GM23338 (cell line): ENCODE measurements at regions not wholly inside any gene's neighbourhood (a gene's known extent, or its start where the extent isn't known, plus 50 kb on each side); places are given as distances from the start of the nearest gene placed in this dataset.

Experiments used
- ATAC-seq: fragments of 200-7000 bp; cut with Tn5 transposase; 3 replicates; pipeline ENCODE4 v1.9.1; 2020
- DNase-seq: peaks from one replicate; pipeline ENCODE4 v3.0.0-alpha.2; 2015; ENCODE audit warnings: low spot score
- H2AFZ ChIP-seq: fragments of 200-600 bp; sonication (generic); 2 replicates; pipeline ENCODE4 v1.8.0; 2016; ENCODE audit warnings: antibody characterized with exemption, mild to moderate bottlenecking, moderate library complexity
- H3F3A ChIP-seq: fragments of 200-600 bp; sonication (generic); replicated peaks from 2 replicates; pipeline ENCODE4 v1.8.0; 2017; ENCODE audit warnings: antibody characterized with exemption, mixed run types, low read depth
- H3K27ac ChIP-seq: fragments of 200-600 bp; sonication (generic); 2 replicates; pipeline ENCODE4 v1.6.1; 2016; ENCODE audit warnings: low read depth
- H3K27me3 ChIP-seq: fragments of 200-600 bp; sonication (generic); 2 replicates; pipeline ENCODE4 v1.8.0; 2016; ENCODE audit warnings: mild to moderate bottlenecking, mixed run types, moderate library complexity; ENCODE audit not compliant: insufficient read depth
- H3K36me3 ChIP-seq: fragments of 200-600 bp; sonication (generic); 2 replicates; pipeline ENCODE4 v1.8.0; 2016; ENCODE audit warnings: mild to moderate bottlenecking; ENCODE audit not compliant: insufficient read depth
- H3K4me1 ChIP-seq: fragments of 200-600 bp; sonication (generic); 2 replicates; pipeline ENCODE4 v1.8.0; 2016; ENCODE audit warnings: mild to moderate bottlenecking, moderate library complexity; ENCODE audit not compliant: insufficient read depth
- H3K4me2 ChIP-seq: fragments of 200-600 bp; sonication (generic); 2 replicates; pipeline ENCODE4 v1.7.1; 2017; ENCODE audit warnings: mixed run types
- H3K4me3 ChIP-seq: fragments of 200-600 bp; sonication (generic); 2 replicates; pipeline ENCODE4 v1.6.1; 2016; ENCODE audit warnings: mixed run types
- H3K79me2 ChIP-seq: fragments of 200-600 bp; sonication (generic); replicated peaks from 2 replicates; pipeline ENCODE4 v1.8.0; 2017; ENCODE audit warnings: mild to moderate bottlenecking; ENCODE audit not compliant: insufficient read depth
- H3K9me2 ChIP-seq: fragments of 200-600 bp; sonication (generic); 2 replicates; pipeline ENCODE4 v1.8.0; 2017; ENCODE audit not compliant: insufficient read depth
- H4K20me1 ChIP-seq: fragments of 200-600 bp; sonication (generic); replicated peaks from 2 replicates; pipeline ENCODE4 v1.8.0; 2017; ENCODE audit warnings: mild to moderate bottlenecking; ENCODE audit not compliant: insufficient read depth
- H3K27ac Mint-ChIP-seq: 2 replicates; pipeline ENCODE4 v1.8.0; 2020; ENCODE audit warnings: inconsistent platforms, mild to moderate bottlenecking, moderate library complexity, mixed read lengths
- H3K27me3 Mint-ChIP-seq: 3 replicates; pipeline ENCODE4 v1.8.0; 2022; ENCODE audit warnings: low read depth, mild to moderate bottlenecking, moderate library complexity, mixed read lengths, inconsistent platforms; ENCODE audit not compliant: insufficient read depth, poor library complexity
- H3K36me3 Mint-ChIP-seq: 3 replicates; pipeline ENCODE4 v1.8.0; 2021; ENCODE audit warnings: low read depth, mild to moderate bottlenecking, inconsistent platforms, moderate library complexity, mixed read lengths
- H3K4me1 Mint-ChIP-seq: 3 replicates; pipeline ENCODE4 v1.8.0; 2020; ENCODE audit warnings: mild to moderate bottlenecking, inconsistent platforms, mixed read lengths
- H3K4me3 Mint-ChIP-seq: 3 replicates; pipeline ENCODE4 v1.8.0; 2021; ENCODE audit warnings: moderate library complexity, mild to moderate bottlenecking, inconsistent platforms, mixed read lengths
- H3K9me3 Mint-ChIP-seq: 3 replicates; pipeline ENCODE4 v1.8.0; 2020; ENCODE audit warnings: moderate library complexity, mild to moderate bottlenecking, inconsistent platforms, mixed read lengths
- CREB1 ChIP-seq: fragments of 250-450 bp; sonication (Bioruptor Pico); IDR thresholded peaks from 2 replicates; pipeline ENCODE4 v1.5.0; 2020; ENCODE audit warnings: low read depth, mild to moderate bottlenecking, moderate library complexity
- EZH2 ChIP-seq: fragments of 200-600 bp; sonication (generic); IDR thresholded peaks from one replicate; pipeline ENCODE4 v1.8.0; 2017; ENCODE audit warnings: antibody characterized with exemption, mild to moderate bottlenecking, low read depth; ENCODE audit not compliant: unreplicated experiment
- NANOG ChIP-seq: IDR thresholded peaks from 2 replicates; pipeline ENCODE4 v1.6.1; 2016; ENCODE audit warnings: antibody characterized with exemption, borderline replicate concordance
- TF ChIP-seq, protein P1 (sequence below): fragments of 250-450 bp; sonication (Bioruptor Pico); IDR thresholded peaks from 2 replicates; pipeline ENCODE4 v1.5.0; 2020; ENCODE audit warnings: mild to moderate bottlenecking, moderate library complexity
- TF ChIP-seq, protein P2 (sequence below): IDR thresholded peaks from 2 replicates; pipeline ENCODE4 v1.6.1; 2016; ENCODE audit warnings: antibody characterized with exemption
- TF ChIP-seq, protein P3 (sequence below): IDR thresholded peaks from one replicate; pipeline ENCODE4 v1.6.1; 2018; ENCODE audit warnings: antibody characterized with exemption; ENCODE audit not compliant: unreplicated experiment

DNA sequence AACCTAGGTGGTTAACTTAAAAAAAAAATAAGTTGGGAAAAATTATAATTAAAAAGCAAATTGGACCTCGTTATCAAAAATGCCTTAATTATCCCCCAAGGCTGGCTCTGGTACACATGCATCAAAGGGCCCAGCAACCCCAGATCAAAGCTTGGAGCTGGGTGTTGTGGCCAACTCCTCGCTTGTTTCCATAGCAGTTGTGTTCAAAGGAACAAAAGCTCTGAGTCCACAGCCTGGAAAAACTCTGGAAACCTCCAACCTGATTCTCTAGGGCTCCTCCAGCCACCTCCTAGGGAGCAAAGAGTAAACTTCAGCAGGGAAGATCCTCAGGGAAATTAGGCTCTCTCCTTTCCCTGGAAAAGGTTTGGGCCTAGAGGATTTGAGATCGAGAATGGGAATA, 149.4 kb downstream of the NXPE2 start (continued):
- TF ChIP-seq, protein P1, sequence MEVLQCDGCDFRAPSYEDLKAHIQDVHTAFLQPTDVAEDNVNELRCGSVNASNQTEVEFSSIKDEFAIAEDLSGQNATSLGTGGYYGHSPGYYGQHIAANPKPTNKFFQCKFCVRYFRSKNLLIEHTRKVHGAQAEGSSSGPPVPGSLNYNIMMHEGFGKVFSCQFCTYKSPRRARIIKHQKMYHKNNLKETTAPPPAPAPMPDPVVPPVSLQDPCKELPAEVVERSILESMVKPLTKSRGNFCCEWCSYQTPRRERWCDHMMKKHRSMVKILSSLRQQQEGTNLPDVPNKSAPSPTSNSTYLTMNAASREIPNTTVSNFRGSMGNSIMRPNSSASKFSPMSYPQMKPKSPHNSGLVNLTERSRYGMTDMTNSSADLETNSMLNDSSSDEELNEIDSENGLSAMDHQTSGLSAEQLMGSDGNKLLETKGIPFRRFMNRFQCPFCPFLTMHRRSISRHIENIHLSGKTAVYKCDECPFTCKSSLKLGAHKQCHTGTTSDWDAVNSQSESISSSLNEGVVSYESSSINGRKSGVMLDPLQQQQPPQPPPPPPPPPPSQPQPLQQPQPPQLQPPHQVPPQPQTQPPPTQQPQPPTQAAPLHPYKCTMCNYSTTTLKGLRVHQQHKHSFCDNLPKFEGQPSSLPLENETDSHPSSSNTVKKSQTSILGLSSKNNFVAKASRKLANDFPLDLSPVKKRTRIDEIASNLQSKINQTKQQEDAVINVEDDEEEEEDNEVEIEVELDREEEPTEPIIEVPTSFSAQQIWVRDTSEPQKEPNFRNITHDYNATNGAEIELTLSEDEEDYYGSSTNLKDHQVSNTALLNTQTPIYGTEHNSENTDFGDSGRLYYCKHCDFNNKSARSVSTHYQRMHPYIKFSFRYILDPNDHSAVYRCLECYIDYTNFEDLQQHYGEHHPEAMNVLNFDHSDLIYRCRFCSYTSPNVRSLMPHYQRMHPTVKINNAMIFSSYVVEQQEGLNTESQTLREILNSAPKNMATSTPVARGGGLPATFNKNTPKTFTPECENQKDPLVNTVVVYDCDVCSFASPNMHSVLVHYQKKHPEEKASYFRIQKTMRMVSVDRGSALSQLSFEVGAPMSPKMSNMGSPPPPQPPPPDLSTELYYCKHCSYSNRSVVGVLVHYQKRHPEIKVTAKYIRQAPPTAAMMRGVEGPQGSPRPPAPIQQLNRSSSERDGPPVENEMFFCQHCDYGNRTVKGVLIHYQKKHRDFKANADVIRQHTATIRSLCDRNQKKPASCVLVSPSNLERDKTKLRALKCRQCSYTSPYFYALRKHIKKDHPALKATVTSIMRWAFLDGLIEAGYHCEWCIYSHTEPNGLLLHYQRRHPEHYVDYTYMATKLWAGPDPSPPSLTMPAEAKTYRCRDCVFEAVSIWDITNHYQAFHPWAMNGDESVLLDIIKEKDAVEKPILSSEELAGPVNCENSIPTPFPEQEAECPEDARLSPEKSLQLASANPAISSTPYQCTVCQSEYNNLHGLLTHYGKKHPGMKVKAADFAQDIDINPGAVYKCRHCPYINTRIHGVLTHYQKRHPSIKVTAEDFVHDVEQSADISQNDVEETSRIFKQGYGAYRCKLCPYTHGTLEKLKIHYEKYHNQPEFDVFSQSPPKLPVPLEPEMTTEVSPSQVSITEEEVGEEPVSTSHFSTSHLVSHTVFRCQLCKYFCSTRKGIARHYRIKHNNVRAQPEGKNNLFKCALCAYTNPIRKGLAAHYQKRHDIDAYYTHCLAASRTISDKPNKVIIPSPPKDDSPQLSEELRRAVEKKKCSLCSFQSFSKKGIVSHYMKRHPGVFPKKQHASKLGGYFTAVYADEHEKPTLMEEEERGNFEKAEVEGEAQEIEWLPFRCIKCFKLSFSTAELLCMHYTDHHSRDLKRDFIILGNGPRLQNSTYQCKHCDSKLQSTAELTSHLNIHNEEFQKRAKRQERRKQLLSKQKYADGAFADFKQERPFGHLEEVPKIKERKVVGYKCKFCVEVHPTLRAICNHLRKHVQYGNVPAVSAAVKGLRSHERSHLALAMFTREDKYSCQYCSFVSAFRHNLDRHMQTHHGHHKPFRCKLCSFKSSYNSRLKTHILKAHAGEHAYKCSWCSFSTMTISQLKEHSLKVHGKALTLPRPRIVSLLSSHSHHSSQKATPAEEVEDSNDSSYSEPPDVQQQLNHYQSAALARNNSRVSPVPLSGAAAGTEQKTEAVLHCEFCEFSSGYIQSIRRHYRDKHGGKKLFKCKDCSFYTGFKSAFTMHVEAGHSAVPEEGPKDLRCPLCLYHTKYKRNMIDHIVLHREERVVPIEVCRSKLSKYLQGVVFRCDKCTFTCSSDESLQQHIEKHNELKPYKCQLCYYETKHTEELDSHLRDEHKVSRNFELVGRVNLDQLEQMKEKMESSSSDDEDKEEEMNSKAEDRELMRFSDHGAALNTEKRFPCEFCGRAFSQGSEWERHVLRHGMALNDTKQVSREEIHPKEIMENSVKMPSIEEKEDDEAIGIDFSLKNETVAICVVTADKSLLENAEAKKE, result no peak
- TF ChIP-seq EZH2 (no peak), NANOG (no peak), CREB1 (CRISPR knock-in tag) (no peak)
- TF ChIP-seq, protein P2, sequence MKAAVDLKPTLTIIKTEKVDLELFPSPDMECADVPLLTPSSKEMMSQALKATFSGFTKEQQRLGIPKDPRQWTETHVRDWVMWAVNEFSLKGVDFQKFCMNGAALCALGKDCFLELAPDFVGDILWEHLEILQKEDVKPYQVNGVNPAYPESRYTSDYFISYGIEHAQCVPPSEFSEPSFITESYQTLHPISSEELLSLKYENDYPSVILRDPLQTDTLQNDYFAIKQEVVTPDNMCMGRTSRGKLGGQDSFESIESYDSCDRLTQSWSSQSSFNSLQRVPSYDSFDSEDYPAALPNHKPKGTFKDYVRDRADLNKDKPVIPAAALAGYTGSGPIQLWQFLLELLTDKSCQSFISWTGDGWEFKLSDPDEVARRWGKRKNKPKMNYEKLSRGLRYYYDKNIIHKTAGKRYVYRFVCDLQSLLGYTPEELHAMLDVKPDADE, result no peak

DNA sequence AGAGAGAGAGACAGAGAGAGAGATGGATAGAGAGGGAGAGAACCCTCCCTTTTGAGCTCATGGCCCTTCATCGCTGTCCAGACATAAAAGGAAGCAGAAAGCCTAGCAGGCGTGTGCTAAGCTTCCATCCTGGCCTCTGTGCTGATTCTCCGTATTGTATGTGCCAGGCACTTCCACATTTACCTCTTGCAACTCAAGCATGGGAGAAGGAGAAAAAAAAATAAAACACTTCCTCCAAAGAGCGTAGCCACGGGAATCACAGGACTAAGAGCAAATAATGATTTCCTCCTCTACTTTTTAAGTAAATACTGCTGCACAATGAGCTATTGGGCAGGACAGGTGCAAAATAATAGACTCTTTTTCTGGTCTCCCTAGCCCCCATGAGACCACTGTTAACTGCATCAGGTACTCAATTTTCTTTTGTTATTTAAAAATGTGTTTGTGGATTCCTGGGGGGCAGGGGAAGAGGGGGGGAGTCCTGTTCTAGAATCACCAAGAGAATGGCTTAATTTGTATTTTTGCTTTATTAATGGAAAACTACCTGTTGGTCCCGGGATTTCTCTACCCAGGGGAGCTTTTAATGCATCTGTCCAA, 154.3 kb downstream of the NXPE2 start:
- Histone ChIP-seq H3F3A (no peaks in the 10 kb centered on the region), H3K27me3 (0 out of 2 replicates have a peak, but pooled peaks cover 5% of the 10 kb centered on the region), H2AFZ (no peak overlapping the region), H3K4me3 (peak overlapping the region; percentile 25; the same call in 1 of the 2 replicates), H3K9me2 (no peaks in the 10 kb centered on the region), H4K20me1 (no peaks in the 10 kb centered on the region), H3K27ac (no peak overlapping the region), H3K36me3 (no peaks in the 10 kb centered on the region), H3K79me2 (no peaks in the 10 kb centered on the region), H3K4me1 (peaks cover 24% of the 10 kb centered on the region), H3K4me2 (peak overlapping the region; percentile 48)
- DNase-seq (peak; percentile 37), ATAC-seq (peak; percentile 59)
- Mint-ChIP-seq H3K36me3 (no peaks in the 10 kb centered on the region), H3K4me1 (peaks cover 3% of the 10 kb centered on the region; the same call in 1 of the 3 replicates), H3K4me3 (no peak overlapping the region; the same call in 2 of the 3 replicates), H3K27me3 (peaks cover 2% of the 10 kb centered on the region), H3K27ac (no peak overlapping the region), H3K9me3 (no peaks in the 10 kb centered on the region)
- TF ChIP-seq, protein P2, result peak; percentile 30; the same call in 1 of the 2 replicates
- TF ChIP-seq, protein P3, sequence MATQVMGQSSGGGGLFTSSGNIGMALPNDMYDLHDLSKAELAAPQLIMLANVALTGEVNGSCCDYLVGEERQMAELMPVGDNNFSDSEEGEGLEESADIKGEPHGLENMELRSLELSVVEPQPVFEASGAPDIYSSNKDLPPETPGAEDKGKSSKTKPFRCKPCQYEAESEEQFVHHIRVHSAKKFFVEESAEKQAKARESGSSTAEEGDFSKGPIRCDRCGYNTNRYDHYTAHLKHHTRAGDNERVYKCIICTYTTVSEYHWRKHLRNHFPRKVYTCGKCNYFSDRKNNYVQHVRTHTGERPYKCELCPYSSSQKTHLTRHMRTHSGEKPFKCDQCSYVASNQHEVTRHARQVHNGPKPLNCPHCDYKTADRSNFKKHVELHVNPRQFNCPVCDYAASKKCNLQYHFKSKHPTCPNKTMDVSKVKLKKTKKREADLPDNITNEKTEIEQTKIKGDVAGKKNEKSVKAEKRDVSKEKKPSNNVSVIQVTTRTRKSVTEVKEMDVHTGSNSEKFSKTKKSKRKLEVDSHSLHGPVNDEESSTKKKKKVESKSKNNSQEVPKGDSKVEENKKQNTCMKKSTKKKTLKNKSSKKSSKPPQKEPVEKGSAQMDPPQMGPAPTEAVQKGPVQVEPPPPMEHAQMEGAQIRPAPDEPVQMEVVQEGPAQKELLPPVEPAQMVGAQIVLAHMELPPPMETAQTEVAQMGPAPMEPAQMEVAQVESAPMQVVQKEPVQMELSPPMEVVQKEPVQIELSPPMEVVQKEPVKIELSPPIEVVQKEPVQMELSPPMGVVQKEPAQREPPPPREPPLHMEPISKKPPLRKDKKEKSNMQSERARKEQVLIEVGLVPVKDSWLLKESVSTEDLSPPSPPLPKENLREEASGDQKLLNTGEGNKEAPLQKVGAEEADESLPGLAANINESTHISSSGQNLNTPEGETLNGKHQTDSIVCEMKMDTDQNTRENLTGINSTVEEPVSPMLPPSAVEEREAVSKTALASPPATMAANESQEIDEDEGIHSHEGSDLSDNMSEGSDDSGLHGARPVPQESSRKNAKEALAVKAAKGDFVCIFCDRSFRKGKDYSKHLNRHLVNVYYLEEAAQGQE, result no peak
- peak; percentile 52; the same call in 1 of the 2 replicates for TF ChIP-seq NANOG
